ENCODE measurements at regions not wholly inside any gene's neighbourhood (a gene's known extent, or its start where the extent isn't known, plus 50 kb on each side); places are given as distances from the start of the nearest gene placed in this dataset.

DNA sequence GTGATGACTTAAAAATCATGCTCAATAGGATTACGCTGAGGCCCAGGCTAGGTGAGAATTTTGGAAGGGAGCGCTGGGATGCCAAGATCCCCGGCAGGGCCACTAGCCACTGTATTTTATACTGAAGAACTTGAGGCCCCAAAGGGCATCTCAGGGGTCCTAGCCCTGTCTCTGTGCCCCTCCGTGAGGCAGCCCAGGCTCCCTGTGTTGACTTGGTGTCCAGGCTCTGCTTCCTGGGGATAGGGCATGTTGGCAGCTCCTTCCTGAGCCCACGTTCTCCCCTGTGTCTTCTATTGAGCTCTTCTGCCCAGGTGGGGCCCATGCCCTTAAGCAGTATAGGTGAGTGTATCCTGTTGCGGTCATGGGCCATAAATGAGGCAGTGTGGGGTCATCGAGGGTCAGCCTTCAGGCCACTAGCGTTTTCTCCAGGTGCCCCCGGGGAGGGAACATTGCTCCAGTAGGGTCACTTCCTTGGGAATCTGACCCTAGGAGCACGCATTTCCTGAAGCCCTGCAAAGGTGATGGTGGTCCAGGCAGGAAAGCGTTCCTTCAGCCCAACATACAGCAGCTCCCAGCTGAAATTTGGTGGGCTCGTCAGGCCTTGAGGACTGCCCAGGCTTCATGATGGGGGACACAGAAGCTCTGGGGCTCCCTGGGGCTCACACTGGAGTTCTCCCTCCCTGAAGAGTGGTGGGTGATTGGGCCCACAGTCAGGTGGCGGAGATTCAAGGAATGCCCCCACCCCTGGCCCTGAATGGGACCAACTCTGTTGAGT lies 189.4 kb downstream of the UBE3A start:
- TF ChIP-seq TAF1 (IDR thresholded peaks at IDR 0.05; ENCODE audit: borderline replicate concordance, low read depth, low read length) (no peak), POLR2AphosphoS5 (IDR thresholded peaks at IDR 0.05; ENCODE audit: low read depth, low read length) (no peak)
